SH-SY5Y (cell line): ENCODE measurements at regions not wholly inside any gene's neighbourhood (a gene's known extent, or its start where the extent isn't known, plus 50 kb on each side); places are given as distances from the start of the nearest gene placed in this dataset.

ENCODE experiments used
- GATA2 ChIP-seq: IDR thresholded peaks from 2 replicates; pipeline ENCODE4 v1.6.1; 2011; ENCODE audit warnings: mild to moderate bottlenecking, low read depth, low read length
- GATA3 ChIP-seq: IDR thresholded peaks from 2 replicates; pipeline ENCODE4 v1.6.1; 2011; ENCODE audit warnings: low read depth, mild to moderate bottlenecking, low read length, moderate library complexity

DNA sequence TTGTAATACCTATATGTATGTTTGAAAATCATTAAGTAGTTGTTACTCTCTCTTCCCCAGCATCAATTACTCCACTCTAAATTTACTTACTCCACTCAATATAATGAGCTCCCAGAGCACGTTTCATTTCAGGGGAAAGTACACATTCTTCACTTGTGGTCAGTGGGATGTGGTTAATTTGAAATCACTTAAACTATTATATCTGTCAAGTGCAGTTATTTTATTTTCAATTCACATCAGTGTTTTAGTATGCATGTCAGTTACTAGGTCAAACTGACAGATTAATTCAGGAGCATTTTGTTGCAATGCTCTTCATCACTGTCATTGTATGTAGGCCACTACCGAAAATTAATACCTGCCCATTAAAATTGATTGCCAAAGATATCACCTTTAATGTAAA is 376.1 kb downstream of the ZIC4 start:
- TF ChIP-seq GATA2 (no peak), GATA3 (no peak)

- TF ChIP-seq GATA3, result no peak
- TF ChIP-seq GATA2, result no peak
Measured at GRCh38 chr3:147015334-147015733, 391.0 kb downstream of the ZIC4 start.

DNA sequence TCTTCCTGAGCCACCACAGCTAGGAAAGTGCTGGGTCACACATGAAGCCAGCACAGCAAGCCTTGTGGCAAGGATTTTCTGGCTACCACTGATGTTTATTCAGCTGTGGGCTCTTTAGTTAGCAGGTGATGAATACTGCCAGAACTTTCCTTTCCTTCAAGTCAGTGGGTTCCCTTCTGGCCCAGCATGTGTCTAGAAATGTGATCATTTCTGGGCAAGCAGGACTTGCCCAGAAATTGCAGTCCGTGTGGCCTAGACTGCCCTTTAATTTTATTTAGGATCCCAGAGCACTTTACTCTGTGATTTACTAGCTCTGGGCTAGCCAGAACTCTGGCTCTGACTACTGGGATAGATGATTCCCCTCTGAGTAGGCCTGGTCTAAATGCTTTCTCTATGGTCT is 397.5 kb downstream of the ZIC4 start:
- no peak for TF ChIP-seq GATA2
- TF ChIP-seq GATA3, result no peak

DNA sequence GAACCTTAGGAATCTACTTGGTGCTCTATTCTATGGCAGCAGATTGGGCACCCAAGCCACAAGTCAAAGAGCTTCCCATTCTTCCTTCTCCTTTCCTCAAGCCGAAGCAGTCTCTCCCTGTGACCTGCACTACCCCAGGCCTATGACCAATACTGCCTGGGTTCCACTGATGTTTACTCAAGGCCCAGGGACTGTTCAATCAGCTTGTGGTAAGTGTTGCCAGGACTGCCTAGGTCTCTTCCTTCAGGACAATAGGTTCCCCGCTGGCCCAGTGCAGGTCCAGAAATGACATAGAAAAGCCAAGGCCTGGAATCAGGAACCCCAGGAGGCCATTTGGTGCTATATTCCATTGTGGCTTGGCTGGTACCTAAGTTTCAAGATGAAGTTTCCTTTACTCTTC is 397.9 kb downstream of the ZIC4 start:
- TF ChIP-seq GATA3 (no peak), GATA2 (no peak)

GRCh38 chr3:147007736-147008245 is 398.6 kb downstream of the ZIC4 start:
- no peak for TF ChIP-seq GATA3

GRCh38 chr3:147002721-147003120 is 397.6 kb upstream of the PLSCR5 start:
- TF ChIP-seq GATA3 (no peak), GATA2 (no peak)

DNA sequence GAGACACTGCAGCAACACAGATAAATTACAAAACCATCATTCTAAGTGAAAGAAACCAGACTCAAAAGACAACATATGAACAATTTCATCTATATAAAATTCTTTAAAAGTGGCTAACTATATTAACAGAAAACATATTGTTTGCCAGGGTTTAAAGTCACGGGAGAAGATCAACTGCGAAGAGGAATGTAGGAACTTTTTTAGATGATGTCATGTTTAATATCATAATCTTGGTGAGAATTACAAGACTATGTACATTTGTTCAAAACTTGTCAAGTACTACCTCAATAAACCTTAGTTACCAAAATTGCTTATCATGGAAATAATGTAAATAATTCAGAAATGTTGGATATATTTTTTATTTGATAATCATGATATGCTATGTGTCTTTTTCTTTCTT is 395.1 kb upstream of the PLSCR5 start:
- TF ChIP-seq GATA3 (no peak), GATA2 (no peak)

DNA sequence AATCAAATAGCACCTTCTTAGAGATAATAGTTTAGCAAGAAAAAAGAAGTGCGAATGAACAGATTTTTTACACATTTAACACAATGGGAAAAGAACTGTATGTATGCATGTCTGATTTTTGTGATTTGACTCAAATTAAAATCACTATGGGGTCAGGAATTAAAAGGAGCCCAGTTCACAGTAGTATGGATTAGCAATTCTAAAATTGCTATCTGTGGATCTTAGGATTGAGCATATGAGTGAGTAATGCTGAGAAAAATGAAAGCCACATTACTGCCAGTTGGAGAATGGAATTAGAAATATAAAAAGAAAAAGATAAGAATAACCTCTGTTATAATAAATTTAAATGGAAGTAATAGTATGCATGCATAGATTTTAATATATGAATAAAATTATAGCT is 386.8 kb upstream of the PLSCR5 start:
- TF ChIP-seq GATA2 (no peak), GATA3 (no peak)

GRCh38 chr3:146975476-146975875 is 370.3 kb upstream of the PLSCR5 start:
- TF ChIP-seq GATA2 (no peak), GATA3 (no peak)

- TF ChIP-seq GATA2 (no peak), GATA3 (no peak)
Measured at GRCh38 chr3:146975032-146975431, 369.9 kb upstream of the PLSCR5 start.

GRCh38 chr3:146974001-146974400 is 368.9 kb upstream of the PLSCR5 start:
- no peak for TF ChIP-seq GATA2

- TF ChIP-seq GATA2 (no peak), GATA3 (no peak)
Measured at GRCh38 chr3:146972726-146973125, 367.6 kb upstream of the PLSCR5 start.

GRCh38 chr3:146970236-146970635 is 365.1 kb upstream of the PLSCR5 start:
- TF ChIP-seq GATA2, result no peak
- TF ChIP-seq GATA3, result no peak

DNA sequence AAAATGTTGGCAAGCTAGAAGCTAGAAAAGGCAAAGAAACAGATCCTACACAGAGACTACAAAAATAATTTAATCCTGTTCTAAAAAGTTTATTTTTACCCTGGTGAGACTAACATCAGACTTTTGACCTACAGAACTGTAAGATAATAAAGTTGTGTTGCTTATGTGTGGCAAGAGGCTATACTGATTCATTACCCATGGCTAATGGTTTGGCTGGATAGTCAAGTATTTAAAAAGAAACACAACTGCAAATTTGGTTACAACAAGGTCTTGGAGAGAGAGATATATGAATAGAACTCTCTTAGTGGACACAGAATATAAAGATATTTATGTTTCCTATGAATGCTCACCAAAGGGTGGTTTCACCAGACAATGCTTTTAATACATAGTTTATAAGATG is 364.2 kb upstream of the PLSCR5 start:
- no peak for TF ChIP-seq GATA2
- no peak for TF ChIP-seq GATA3

GRCh38 chr3:146968204-146968651 is 363.1 kb upstream of the PLSCR5 start:
- TF ChIP-seq GATA2, result no peak
- no peak for TF ChIP-seq GATA3

DNA sequence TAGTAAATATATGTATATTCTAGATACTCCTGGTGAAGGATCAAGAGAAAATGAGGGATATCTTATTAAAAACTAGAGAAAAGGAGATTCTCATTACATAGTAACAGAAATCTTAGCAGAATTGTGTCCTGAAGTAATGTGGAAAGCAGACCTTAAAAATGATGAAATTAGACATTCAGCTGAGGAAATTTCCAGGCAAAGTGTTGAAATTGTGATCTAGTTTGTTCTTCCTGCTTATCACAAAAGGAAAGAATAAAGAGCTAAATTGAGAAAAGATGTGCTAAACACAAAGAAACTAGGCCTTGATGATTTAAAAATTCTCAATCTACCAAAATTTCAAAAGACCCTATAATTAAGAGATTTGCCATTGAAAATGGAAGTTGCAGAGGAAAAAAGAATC is 362.6 kb upstream of the PLSCR5 start:
- TF ChIP-seq GATA3 (no peak), GATA2 (no peak)

GRCh38 chr3:146966124-146966523 is 361.0 kb upstream of the PLSCR5 start:
- TF ChIP-seq GATA3, result no peak
- no peak for TF ChIP-seq GATA2
